SK-N-SH (cell line): ENCODE measurements at regions not wholly inside any gene's neighbourhood (a gene's known extent, or its start where the extent isn't known, plus 50 kb on each side); places are given as distances from the start of the nearest gene placed in this dataset.
"Not testable (repeated sequence)": the region's sequence is repeated elsewhere in the genome, so short reads cannot be mapped to it uniquely, and the experiment has no call there.

Experiments used
- CHD2 ChIP-seq: fragments of 150-350 bp; IDR thresholded peaks from 2 replicates; pipeline ENCODE4 v1.6.1; 2018; ENCODE audit warnings: low read length; ENCODE audit not compliant: partially characterized antibody
- ELF1 ChIP-seq: IDR thresholded peaks from 2 replicates; pipeline ENCODE4 v1.4.0; 2012
- GABPA ChIP-seq: IDR thresholded peaks from 2 replicates; pipeline ENCODE4 v1.4.0; 2012; ENCODE audit warnings: low read depth, mild to moderate bottlenecking
- JUND ChIP-seq: IDR thresholded peaks from 2 replicates; pipeline ENCODE4 v1.4.0; 2012
- MXI1 ChIP-seq: IDR thresholded peaks from 2 replicates; pipeline ENCODE4 v1.6.1; 2012; ENCODE audit warnings: mild to moderate bottlenecking, low read depth, low read length, improper control_type of control experiment
- NRF1 ChIP-seq: IDR thresholded peaks from 2 replicates; pipeline ENCODE4 v1.6.1; 2012; ENCODE audit warnings: low read depth, mild to moderate bottlenecking, low read length
- POLR2AphosphoS5 ChIP-seq: IDR thresholded peaks from 2 replicates; pipeline ENCODE4 v1.6.1; 2012; ENCODE audit warnings: low read depth, low read length
- RCOR1 ChIP-seq: fragments of 150-350 bp; IDR thresholded peaks from 2 replicates; pipeline ENCODE4 v1.6.1; 2017; ENCODE audit warnings: antibody characterized with exemption, low read length
- USF2 ChIP-seq: fragments of 150-350 bp; IDR thresholded peaks from 2 replicates; pipeline ENCODE4 v1.6.1; 2017; ENCODE audit warnings: antibody characterized with exemption, low read length, low read depth, borderline replicate concordance
- TF ChIP-seq, protein P1 (sequence below): fragments of 200-600 bp; sonication (generic); IDR thresholded peaks from 2 replicates; pipeline ENCODE4 v1.6.1; 2017; ENCODE audit warnings: antibody characterized with exemption, mild to moderate bottlenecking, moderate library complexity
- TF ChIP-seq, protein P2 (sequence below): IDR thresholded peaks from 2 replicates; pipeline ENCODE4 v1.4.0; 2012; ENCODE audit warnings: low read depth, borderline replicate concordance

GRCh38 chr15:77868048-77868629, 209.4 kb downstream of the TBC1D2B start:
- TF ChIP-seq, protein P1, sequence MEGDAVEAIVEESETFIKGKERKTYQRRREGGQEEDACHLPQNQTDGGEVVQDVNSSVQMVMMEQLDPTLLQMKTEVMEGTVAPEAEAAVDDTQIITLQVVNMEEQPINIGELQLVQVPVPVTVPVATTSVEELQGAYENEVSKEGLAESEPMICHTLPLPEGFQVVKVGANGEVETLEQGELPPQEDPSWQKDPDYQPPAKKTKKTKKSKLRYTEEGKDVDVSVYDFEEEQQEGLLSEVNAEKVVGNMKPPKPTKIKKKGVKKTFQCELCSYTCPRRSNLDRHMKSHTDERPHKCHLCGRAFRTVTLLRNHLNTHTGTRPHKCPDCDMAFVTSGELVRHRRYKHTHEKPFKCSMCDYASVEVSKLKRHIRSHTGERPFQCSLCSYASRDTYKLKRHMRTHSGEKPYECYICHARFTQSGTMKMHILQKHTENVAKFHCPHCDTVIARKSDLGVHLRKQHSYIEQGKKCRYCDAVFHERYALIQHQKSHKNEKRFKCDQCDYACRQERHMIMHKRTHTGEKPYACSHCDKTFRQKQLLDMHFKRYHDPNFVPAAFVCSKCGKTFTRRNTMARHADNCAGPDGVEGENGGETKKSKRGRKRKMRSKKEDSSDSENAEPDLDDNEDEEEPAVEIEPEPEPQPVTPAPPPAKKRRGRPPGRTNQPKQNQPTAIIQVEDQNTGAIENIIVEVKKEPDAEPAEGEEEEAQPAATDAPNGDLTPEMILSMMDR: not testable (repeated sequence)
- not testable (repeated sequence) for TF ChIP-seq ELF1, GABPA, MXI1, NRF1, RCOR1, CHD2, USF2, JUND, POLR2AphosphoS5
- TF ChIP-seq, protein P2, sequence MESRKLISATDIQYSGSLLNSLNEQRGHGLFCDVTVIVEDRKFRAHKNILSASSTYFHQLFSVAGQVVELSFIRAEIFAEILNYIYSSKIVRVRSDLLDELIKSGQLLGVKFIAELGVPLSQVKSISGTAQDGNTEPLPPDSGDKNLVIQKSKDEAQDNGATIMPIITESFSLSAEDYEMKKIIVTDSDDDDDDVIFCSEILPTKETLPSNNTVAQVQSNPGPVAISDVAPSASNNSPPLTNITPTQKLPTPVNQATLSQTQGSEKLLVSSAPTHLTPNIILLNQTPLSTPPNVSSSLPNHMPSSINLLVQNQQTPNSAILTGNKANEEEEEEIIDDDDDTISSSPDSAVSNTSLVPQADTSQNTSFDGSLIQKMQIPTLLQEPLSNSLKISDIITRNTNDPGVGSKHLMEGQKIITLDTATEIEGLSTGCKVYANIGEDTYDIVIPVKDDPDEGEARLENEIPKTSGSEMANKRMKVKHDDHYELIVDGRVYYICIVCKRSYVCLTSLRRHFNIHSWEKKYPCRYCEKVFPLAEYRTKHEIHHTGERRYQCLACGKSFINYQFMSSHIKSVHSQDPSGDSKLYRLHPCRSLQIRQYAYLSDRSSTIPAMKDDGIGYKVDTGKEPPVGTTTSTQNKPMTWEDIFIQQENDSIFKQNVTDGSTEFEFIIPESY: not testable (repeated sequence)
